K562 (cell line): ENCODE measurements at regions not wholly inside any gene's neighbourhood (a gene's known extent, or its start where the extent isn't known, plus 50 kb on each side); places are given as distances from the start of the nearest gene placed in this dataset.

Experiments used
- ATAC-seq: fragments of 200-7000 bp; cut with Tn5 transposase; 3 replicates; pipeline ENCODE4 v1.9.1; 2020; ENCODE audit warnings: moderate library complexity
- BruUV-seq: library from RNA; stranded (reverse); fragments of 400-500 nt; replicated peaks from 2 replicates; lab custom pipeline; 2021; lab: Mats Ljungman, UMichigan
- CTCF ChIA-PET: fragments of 300-600 bp; formaldehyde crosslinking; extraction: SDS; loops from one replicate; lab custom pipeline; 2021; ENCODE audit warnings: low intra/inter-chr PET ratio; lab: Yijun Ruan, JAX
- POLR2A ChIA-PET: fragments of 300-600, 350-650 bp; sonication (Branson Sonifier 250); formaldehyde crosslinking; extraction: SDS; loops from one replicate; lab custom pipeline; 2021; ENCODE audit warnings: antibody characterized with exemption, inconsistent platforms; lab: Yijun Ruan, JAX
- DNase-seq, 4 experiments: peaks; one replicate each; pipeline versions ENCODE4 v3.0.0 to v3.0.0-alpha.2; 2011 to 2018; ENCODE audit warnings: low spot score in 3 of 4, mixed read lengths in 3 of 4; ENCODE audit errors: extremely low read depth in 1 of 4
- FAIRE-seq: peaks from 2 replicates; lab custom pipeline; 2011; peaks lifted over from hg19 to GRCh38; lab: Jason Lieb, UNC
- H2AFZ ChIP-seq: 2 replicates; pipeline ENCODE4 v1.6.0; 2011; ENCODE audit warnings: low read depth, low read length, control low read depth, inconsistent platforms
- H3K27ac ChIP-seq: fragments of 200-600 bp; 3 replicates; pipeline ENCODE4 v1.8.0; 2011; ENCODE audit warnings: low read depth, mild to moderate bottlenecking, control low read depth, inconsistent platforms, low read length, moderate library complexity, mixed read lengths; ENCODE audit errors: extremely low read depth
- H3K27me3 ChIP-seq, 2 experiments: fragments of 300-600 bp in 1 of 2; 2 replicates in 1 of 2; 3 replicates in 1 of 2; pipeline versions ENCODE4 v1.6.0 to v1.8.0; 2011; ENCODE audit warnings: inconsistent platforms in 2 of 2, low read length in 2 of 2, mild to moderate bottlenecking in 1 of 2, mixed read lengths in 1 of 2, moderate library complexity in 1 of 2; ENCODE audit not compliant: control insufficient read depth in 2 of 2, insufficient read depth in 2 of 2
- H3K36me3 ChIP-seq: fragments of 300-600 bp; 3 replicates; pipeline ENCODE4 v1.8.0; 2011; ENCODE audit warnings: mild to moderate bottlenecking, low read length, inconsistent platforms; ENCODE audit not compliant: control insufficient read depth, insufficient read depth
- H3K4me1 ChIP-seq, 2 experiments: fragments of 200-600 bp in 1 of 2; replicated peaks in 1 of 2; 2 replicates in 1 of 2; 3 replicates in 1 of 2; pipeline versions ENCODE4 v1.5.1 to v1.8.0; 2011; ENCODE audit warnings: inconsistent platforms in 2 of 2, low read length in 2 of 2, mild to moderate bottlenecking in 1 of 2, mixed read lengths in 1 of 2, moderate library complexity in 1 of 2; ENCODE audit not compliant: control insufficient read depth in 2 of 2, insufficient read depth in 2 of 2
- H3K4me2 ChIP-seq: 2 replicates; pipeline ENCODE4 v1.6.1; 2011; ENCODE audit warnings: low read length, control low read depth, inconsistent platforms, mixed read lengths; ENCODE audit not compliant: insufficient read depth
- H3K4me3 ChIP-seq: fragments of 200-600 bp; sonication (generic), shearing (Covaris generic); 2 replicates; pipeline ENCODE4 v1.5.1; 2016; ENCODE audit warnings: control low read depth, inconsistent platforms
- H3K79me2 ChIP-seq: fragments of 200-600 bp; 3 replicates; pipeline ENCODE4 v1.8.0; 2011; ENCODE audit warnings: low read length, inconsistent platforms; ENCODE audit not compliant: control insufficient read depth, insufficient read depth
- H3K9ac ChIP-seq, 2 experiments: 2 replicates each; pipeline versions ENCODE4 v1.6.0 to v1.6.1; 2011; ENCODE audit warnings: low read depth in 2 of 2, low read length in 2 of 2, control low read depth in 1 of 2, inconsistent platforms in 1 of 2, mild to moderate bottlenecking in 1 of 2, mixed read lengths in 1 of 2; ENCODE audit not compliant: insufficient read depth in 1 of 2
- H3K9me1 ChIP-seq: one replicate; pipeline ENCODE4 v1.6.0; 2011; ENCODE audit warnings: inconsistent platforms, mild to moderate bottlenecking, low read length, moderate library complexity; ENCODE audit not compliant: control insufficient read depth, insufficient read depth
- H3K9me3 ChIP-seq: replicated peaks from 2 replicates; pipeline ENCODE4 v1.5.1; 2011; ENCODE audit warnings: low read depth, low read length, inconsistent platforms; ENCODE audit not compliant: control insufficient read depth, insufficient read depth
- H4K20me1 ChIP-seq: replicated peaks from 2 replicates; pipeline ENCODE4 v1.6.1; 2011; ENCODE audit warnings: low read length, inconsistent platforms, mixed read lengths; ENCODE audit not compliant: control insufficient read depth, insufficient read depth
- KAT2B ChIP-seq: IDR thresholded peaks from one replicate; pipeline ENCODE4 v1.6.1; 2012; ENCODE audit warnings: low read depth, mild to moderate bottlenecking, control low read depth, inconsistent platforms, low read length, moderate library complexity
- PHF8 ChIP-seq: fragments of 200-600 bp; sonication (generic); IDR thresholded peaks from 2 replicates; pipeline ENCODE4 v1.6.1; 2012; ENCODE audit warnings: mixed run types, mild to moderate bottlenecking, inconsistent platforms, low read length, moderate library complexity, borderline replicate concordance
- TAF15 ChIP-seq: fragments of 200-400 bp; formaldehyde crosslinking; IDR thresholded peaks from 2 replicates; pipeline ENCODE4 v1.6.1; 2017; ENCODE audit warnings: mild to moderate bottlenecking, low read depth, low read length, moderate library complexity
- ZNF12 ChIP-seq: sonication (generic); formaldehyde crosslinking; IDR thresholded peaks from 2 replicates; pipeline ENCODE4 v1.4.0; 2020; ENCODE audit warnings: mild to moderate bottlenecking, missing genetic modification reagents
- ZSCAN32 ChIP-seq: fragments of 450-650 bp; formaldehyde crosslinking; IDR thresholded peaks from 2 replicates; pipeline ENCODE4 v1.4.0; 2020; ENCODE audit warnings: mild to moderate bottlenecking, moderate library complexity
- WGBS: fragments of 100-300 bp; shearing (Covaris generic); methylation state at CpG from one replicate; pipeline ENCODE4 v1.1.6; 2016; ENCODE audit warnings: low coverage, mixed read lengths; ENCODE audit not compliant: insufficient coverage; ENCODE audit errors: missing lambda C conversion rate; 5-methylcytosine and 5-hydroxymethylcytosine counted together
- in situ Hi-C: fragments of 300-500 bp; cut with MboI; formaldehyde crosslinking; loops from 4 replicates; pipeline ENCODE4 v1.15.0; 2018; ENCODE audit warnings: inconsistent platforms, mixed read lengths
- intact Hi-C: fragments of 100-400 bp; cut with micrococcal nuclease; formaldehyde crosslinking; loops from 2 replicates; pipeline ENCODE4 v1.14.2; 2022
- TF ChIP-seq, protein P1 (sequence below): fragments of 250-450 bp; sonication (Bioruptor Pico); IDR thresholded peaks from 2 replicates; pipeline ENCODE4 v1.5.0; 2021
- TF ChIP-seq, protein P2 (sequence below): fragments of 450-650 bp; IDR thresholded peaks from 2 replicates; pipeline ENCODE4 v1.6.1; 2017; ENCODE audit warnings: antibody characterized with exemption, mild to moderate bottlenecking
- TF ChIP-seq, protein P3 (sequence below): fragments of 250-450 bp; sonication (Bioruptor Pico); IDR thresholded peaks from 2 replicates; pipeline ENCODE4 v1.5.0; 2022; ENCODE audit warnings: mild to moderate bottlenecking

DNA sequence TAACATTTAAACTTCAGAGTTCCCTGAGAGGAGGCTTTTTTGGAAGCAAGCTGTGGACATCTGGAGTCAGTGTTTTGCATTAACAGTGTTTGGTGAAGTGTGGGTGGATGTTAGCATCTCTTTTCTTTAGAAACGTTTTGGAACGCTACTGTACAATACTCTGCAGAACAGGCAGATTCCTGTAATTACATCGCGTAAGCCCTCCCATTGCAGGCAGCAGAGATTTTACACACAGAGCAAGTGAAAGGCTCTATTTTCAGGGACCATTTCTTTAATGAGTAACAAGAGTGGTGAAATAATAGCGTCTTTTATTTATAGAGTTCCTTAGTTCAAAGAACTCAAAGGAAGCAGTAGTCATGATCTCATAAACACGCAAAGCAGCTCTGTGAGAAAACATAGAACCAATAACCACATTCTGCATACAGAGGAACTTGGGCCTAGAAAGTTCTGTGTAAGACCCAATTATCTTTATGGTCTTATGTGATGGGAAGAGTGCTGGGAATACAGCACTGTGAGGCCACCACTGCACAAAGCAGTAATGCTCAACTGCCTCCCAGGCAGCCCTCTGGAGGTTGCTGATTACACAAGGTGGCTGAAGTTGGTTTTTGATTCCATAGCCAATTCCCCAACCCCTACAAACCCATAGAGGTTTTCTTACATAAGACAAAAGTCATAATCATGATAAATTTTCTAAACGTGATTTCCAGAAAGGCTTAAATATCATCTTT is 298.7 kb upstream of the EPHA5 start (continued):
- TF ChIP-seq, protein P1, sequence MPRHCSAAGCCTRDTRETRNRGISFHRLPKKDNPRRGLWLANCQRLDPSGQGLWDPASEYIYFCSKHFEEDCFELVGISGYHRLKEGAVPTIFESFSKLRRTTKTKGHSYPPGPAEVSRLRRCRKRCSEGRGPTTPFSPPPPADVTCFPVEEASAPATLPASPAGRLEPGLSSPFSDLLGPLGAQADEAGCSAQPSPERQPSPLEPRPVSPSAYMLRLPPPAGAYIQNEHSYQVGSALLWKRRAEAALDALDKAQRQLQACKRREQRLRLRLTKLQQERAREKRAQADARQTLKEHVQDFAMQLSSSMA (CRISPR knock-in tag), result no peak
- TF ChIP-seq, protein P2, sequence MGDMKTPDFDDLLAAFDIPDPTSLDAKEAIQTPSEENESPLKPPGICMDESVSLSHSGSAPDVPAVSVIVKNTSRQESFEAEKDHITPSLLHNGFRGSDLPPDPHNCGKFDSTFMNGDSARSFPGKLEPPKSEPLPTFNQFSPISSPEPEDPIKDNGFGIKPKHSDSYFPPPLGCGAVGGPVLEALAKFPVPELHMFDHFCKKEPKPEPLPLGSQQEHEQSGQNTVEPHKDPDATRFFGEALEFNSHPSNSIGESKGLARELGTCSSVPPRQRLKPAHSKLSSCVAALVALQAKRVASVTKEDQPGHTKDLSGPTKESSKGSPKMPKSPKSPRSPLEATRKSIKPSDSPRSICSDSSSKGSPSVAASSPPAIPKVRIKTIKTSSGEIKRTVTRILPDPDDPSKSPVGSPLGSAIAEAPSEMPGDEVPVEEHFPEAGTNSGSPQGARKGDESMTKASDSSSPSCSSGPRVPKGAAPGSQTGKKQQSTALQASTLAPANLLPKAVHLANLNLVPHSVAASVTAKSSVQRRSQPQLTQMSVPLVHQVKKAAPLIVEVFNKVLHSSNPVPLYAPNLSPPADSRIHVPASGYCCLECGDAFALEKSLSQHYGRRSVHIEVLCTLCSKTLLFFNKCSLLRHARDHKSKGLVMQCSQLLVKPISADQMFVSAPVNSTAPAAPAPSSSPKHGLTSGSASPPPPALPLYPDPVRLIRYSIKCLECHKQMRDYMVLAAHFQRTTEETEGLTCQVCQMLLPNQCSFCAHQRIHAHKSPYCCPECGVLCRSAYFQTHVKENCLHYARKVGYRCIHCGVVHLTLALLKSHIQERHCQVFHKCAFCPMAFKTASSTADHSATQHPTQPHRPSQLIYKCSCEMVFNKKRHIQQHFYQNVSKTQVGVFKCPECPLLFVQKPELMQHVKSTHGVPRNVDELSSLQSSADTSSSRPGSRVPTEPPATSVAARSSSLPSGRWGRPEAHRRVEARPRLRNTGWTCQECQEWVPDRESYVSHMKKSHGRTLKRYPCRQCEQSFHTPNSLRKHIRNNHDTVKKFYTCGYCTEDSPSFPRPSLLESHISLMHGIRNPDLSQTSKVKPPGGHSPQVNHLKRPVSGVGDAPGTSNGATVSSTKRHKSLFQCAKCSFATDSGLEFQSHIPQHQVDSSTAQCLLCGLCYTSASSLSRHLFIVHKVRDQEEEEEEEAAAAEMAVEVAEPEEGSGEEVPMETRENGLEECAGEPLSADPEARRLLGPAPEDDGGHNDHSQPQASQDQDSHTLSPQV, result no peak

DNA sequence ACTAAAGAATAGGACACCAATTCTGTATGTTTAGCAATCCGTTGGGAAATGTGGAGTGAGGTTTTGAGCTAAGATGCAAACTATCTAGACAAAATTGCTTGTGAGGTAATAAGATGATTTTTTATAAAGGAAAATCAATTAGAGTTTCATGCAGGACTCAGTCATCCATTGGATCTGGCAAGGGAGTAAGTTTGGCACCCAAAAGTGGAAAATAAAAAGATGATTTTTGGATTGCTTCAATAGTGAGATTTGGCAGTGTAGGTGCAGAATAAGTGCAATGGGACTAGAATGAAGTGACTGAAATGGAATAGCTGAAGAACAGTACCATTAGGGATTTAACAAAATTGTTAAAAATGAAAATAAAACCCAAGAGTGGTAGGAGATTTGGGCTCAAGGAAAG is 290.5 kb upstream of the EPHA5 start:
- H3K9ac ChIP-seq, result no peak overlapping the region
- in situ Hi-C loops (no loop called here), intact Hi-C loops (no loop called here)
- H3K36me3 ChIP-seq, result no peaks in the 10 kb centered on the region
- FAIRE-seq (no peak), DNase-seq (no peak), ATAC-seq (no peak)
- no peaks in the 10 kb centered on the region for H3K79me2 ChIP-seq
- no peaks in the 10 kb centered on the region for H3K27me3 ChIP-seq
- no peak overlapping the region for H3K27ac ChIP-seq
- H3K4me2 ChIP-seq, result no peak overlapping the region
- no peaks in the 10 kb centered on the region for H3K4me1 ChIP-seq
- H2AFZ ChIP-seq, result no peak overlapping the region
- TF ChIP-seq, protein P3, sequence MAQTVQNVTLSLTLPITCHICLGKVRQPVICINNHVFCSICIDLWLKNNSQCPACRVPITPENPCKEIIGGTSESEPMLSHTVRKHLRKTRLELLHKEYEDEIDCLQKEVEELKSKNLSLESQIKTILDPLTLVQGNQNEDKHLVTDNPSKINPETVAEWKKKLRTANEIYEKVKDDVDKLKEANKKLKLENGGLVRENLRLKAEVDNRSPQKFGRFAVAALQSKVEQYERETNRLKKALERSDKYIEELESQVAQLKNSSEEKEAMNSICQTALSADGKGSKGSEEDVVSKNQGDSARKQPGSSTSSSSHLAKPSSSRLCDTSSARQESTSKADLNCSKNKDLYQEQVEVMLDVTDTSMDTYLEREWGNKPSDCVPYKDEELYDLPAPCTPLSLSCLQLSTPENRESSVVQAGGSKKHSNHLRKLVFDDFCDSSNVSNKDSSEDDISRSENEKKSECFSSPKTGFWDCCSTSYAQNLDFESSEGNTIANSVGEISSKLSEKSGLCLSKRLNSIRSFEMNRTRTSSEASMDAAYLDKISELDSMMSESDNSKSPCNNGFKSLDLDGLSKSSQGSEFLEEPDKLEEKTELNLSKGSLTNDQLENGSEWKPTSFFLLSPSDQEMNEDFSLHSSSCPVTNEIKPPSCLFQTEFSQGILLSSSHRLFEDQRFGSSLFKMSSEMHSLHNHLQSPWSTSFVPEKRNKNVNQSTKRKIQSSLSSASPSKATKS, result no peak
- TF ChIP-seq TAF15, result no peak
- no peak for TF ChIP-seq PHF8
- no peak for TF ChIP-seq KAT2B
- TF ChIP-seq ZSCAN32 (CRISPR knock-in tag), result no peak
- TF ChIP-seq ZNF12, result no peak
- 0% methylated on average over 1 of the region's 1 CpG for WGBS
- H3K4me3 ChIP-seq, result no peak overlapping the region
- POLR2A ChIA-PET, result no interaction called here
- no TSS peak for BruUV-seq
- no peaks in the 10 kb centered on the region for H3K9me1 ChIP-seq
- CTCF ChIA-PET, result no interaction called here
- no peaks in the 10 kb centered on the region for H4K20me1 ChIP-seq
- 0 out of 2 replicates have a peak, but pooled peaks cover 1% of the 10 kb centered on the region for H3K9me3 ChIP-seq
